HCT116 (cell line): ENCODE measurements at regions not wholly inside any gene's neighbourhood (a gene's known extent, or its start where the extent isn't known, plus 50 kb on each side); places are given as distances from the start of the nearest gene placed in this dataset.

Source experiments
- CEBPB ChIP-seq: IDR thresholded peaks from 2 replicates; pipeline ENCODE4 v1.6.1; 2012; ENCODE audit warnings: low read depth
- EZH2 ChIP-seq: fragments of 200-600 bp; sonication (generic); IDR thresholded peaks from 2 replicates; pipeline ENCODE4 v1.6.1; 2017; ENCODE audit warnings: antibody characterized with exemption, mixed run types
- EZH2phosphoT487 ChIP-seq: fragments of 200-600 bp; IDR thresholded peaks from 2 replicates; pipeline ENCODE4 v1.6.1; 2018; ENCODE audit warnings: antibody characterized with exemption, borderline replicate concordance
- POLR2A ChIP-seq: IDR thresholded peaks from 2 replicates; pipeline ENCODE4 v1.7.0; 2011; ENCODE audit warnings: borderline replicate concordance; ENCODE audit not compliant: insufficient read depth, insufficient read length; ENCODE audit errors: extremely low read depth
- POLR2AphosphoS5 ChIP-seq: IDR thresholded peaks from 2 replicates; pipeline ENCODE4 v1.6.1; 2011; ENCODE audit warnings: mild to moderate bottlenecking, low read depth, low read length, moderate library complexity
- SP1 ChIP-seq: IDR thresholded peaks from 2 replicates; pipeline ENCODE4 v1.6.1; 2012; ENCODE audit warnings: low read depth
- ZNF274 ChIP-seq: fragments of 200-500 bp; sonication (Bioruptor generic); IDR thresholded peaks from 2 replicates; pipeline ENCODE4 v1.6.1; 2014; ENCODE audit warnings: mild to moderate bottlenecking, low read depth, low read length, inconsistent platforms
- TF ChIP-seq, protein P1 (sequence below), 3 experiments: fragments of 200-600 bp in 1 of 3; sonication (generic) in 1 of 3; IDR thresholded peaks in 2 of 3; conservative IDR thresholded peaks in 1 of 3; 2 replicates each; pipeline ENCODE4 v1.5.1; 2012 to 2017; ENCODE audit warnings: low read depth in 2 of 3, low read length in 2 of 3, antibody characterized with exemption in 1 of 3, borderline replicate concordance in 1 of 3, control low read depth in 1 of 3, mild to moderate bottlenecking in 1 of 3, mixed read lengths in 1 of 3, mixed run types in 1 of 3, moderate library complexity in 1 of 3; ENCODE audit not compliant: insufficient read depth in 1 of 3
- TF ChIP-seq, protein P2 (sequence below): IDR thresholded peaks from 2 replicates; pipeline ENCODE4 v1.6.1; 2012
- TF ChIP-seq, protein P3 (sequence below): IDR thresholded peaks from 2 replicates; pipeline ENCODE4 v1.6.1; 2011; ENCODE audit warnings: mild to moderate bottlenecking, low read length, moderate library complexity; ENCODE audit not compliant: insufficient replicate concordance; ENCODE audit errors: extremely low read depth

DNA sequence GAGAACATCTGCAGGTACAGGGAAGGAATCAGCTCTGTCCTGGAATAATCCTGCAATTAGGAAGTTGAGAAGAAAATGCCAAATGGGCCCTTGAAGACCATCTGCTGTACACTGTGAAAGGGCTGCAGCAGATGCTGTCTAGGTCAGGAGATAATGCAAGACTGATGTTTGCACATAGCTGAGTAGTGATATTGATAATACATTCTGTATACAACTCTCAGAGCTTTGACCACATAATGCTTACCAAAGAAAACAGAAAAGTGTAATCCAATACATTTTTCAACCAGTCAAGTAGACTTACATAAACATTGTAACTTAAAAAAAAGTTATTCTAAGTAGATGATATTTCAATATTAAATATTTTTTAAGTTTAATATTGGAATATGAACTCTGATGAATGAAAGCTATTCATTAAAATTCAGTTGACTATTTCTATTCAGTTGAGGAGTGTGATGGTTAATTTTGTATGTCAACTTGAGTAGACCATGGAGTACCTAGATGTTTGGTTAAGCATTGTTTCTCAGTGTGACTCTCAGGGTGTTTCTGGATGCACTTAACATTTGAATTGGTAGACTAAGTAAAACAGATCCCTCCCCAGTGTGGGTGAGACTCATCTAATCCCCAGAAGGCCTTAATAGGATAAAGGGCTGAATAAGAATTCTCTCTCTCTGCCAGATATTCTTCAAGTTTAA, 380.1 kb upstream of the PRR16 start:
- TF ChIP-seq, protein P1, sequence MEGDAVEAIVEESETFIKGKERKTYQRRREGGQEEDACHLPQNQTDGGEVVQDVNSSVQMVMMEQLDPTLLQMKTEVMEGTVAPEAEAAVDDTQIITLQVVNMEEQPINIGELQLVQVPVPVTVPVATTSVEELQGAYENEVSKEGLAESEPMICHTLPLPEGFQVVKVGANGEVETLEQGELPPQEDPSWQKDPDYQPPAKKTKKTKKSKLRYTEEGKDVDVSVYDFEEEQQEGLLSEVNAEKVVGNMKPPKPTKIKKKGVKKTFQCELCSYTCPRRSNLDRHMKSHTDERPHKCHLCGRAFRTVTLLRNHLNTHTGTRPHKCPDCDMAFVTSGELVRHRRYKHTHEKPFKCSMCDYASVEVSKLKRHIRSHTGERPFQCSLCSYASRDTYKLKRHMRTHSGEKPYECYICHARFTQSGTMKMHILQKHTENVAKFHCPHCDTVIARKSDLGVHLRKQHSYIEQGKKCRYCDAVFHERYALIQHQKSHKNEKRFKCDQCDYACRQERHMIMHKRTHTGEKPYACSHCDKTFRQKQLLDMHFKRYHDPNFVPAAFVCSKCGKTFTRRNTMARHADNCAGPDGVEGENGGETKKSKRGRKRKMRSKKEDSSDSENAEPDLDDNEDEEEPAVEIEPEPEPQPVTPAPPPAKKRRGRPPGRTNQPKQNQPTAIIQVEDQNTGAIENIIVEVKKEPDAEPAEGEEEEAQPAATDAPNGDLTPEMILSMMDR (IDR thresholded peaks at IDR 0.05 in 2 of 3, conservative IDR thresholded peaks at IDR 0.05 in 1 of 3; ENCODE audit: borderline replicate concordance in 1 of 3, insufficient read depth in 1 of 3, low read depth in 2 of 3, low read length in 2 of 3), result no peak
- TF ChIP-seq EZH2phosphoT487 (no peak), SP1 (no peak), CEBPB (no peak), POLR2A (no peak), EZH2 (no peak), ZNF274 (no peak), POLR2AphosphoS5 (no peak)
- TF ChIP-seq, protein P2, sequence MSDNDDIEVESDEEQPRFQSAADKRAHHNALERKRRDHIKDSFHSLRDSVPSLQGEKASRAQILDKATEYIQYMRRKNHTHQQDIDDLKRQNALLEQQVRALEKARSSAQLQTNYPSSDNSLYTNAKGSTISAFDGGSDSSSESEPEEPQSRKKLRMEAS, result no peak
- TF ChIP-seq, protein P3, sequence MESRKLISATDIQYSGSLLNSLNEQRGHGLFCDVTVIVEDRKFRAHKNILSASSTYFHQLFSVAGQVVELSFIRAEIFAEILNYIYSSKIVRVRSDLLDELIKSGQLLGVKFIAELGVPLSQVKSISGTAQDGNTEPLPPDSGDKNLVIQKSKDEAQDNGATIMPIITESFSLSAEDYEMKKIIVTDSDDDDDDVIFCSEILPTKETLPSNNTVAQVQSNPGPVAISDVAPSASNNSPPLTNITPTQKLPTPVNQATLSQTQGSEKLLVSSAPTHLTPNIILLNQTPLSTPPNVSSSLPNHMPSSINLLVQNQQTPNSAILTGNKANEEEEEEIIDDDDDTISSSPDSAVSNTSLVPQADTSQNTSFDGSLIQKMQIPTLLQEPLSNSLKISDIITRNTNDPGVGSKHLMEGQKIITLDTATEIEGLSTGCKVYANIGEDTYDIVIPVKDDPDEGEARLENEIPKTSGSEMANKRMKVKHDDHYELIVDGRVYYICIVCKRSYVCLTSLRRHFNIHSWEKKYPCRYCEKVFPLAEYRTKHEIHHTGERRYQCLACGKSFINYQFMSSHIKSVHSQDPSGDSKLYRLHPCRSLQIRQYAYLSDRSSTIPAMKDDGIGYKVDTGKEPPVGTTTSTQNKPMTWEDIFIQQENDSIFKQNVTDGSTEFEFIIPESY, result no peak
